ENCODE measurements at regions not wholly inside any gene's neighbourhood (a gene's known extent, or its start where the extent isn't known, plus 50 kb on each side); places are given as distances from the start of the nearest gene placed in this dataset.
"Not testable (repeated sequence)": the region's sequence is repeated elsewhere in the genome, so short reads cannot be mapped to it uniquely, and the experiment has no call there.

DNA sequence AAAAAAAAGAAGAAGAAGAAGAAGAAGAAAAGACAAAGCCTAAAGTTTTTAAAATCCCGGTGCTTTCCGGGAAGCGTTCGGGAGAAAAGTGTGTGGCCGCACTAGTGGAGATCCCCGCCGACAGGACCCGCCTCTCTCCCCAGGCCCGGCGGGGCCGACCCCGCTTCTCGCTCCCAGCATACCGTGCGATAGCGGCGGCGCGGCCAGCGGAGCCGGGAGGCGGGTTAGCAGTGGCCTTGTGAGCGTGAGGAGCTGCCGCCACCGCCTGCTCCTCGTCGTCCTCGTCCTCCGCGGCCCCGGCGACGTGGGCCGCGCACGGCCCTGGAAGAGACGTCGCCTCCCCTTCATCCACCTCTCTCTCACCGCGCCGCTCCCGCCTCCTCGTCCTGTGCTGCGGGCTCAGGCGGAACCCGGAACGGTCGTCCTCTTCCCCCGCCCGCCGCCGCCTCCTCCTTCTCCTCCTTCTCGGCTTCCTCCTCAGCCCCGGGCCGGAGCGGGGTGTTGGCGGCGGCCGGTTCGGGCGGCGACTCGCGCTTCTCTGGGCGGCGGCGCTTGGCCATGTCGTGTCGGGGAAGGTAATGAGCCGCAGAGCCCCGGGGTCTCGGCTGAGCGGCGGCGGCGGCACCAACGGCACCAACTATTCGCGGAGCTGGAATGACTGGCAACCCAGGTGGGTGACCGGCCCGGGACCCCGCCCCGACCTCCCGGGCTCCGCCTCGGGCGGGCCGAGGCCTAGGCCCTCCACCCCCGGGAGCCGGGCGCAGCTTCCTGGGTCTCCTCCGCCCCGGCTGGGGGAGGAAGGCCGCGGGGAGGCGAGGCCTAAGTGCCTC, 62.6 kb upstream of the CDR2 start:
- DNase-seq (ENCODE audit: extremely low read depth, low read depth): not testable (repeated sequence)

- DNase-seq (ENCODE audit: extremely low read depth, low read depth): not testable (repeated sequence)
Measured at GRCh38 chr16:22436326-22436822, 62.0 kb upstream of the CDR2 start.

GRCh38 chr16:22431314-22431713, 56.9 kb upstream of the CDR2 start:
- DNase-seq (ENCODE audit: extremely low read depth, low read depth): not testable (repeated sequence)

- TF ChIP-seq CTCF (IDR thresholded peaks at IDR 0.05; ENCODE audit: low read depth, low read length): no peak
- DNase-seq (ENCODE audit: extremely low read depth, low read depth): no peak
Measured at GRCh38 chr16:22428654-22429053, 54.2 kb upstream of the CDR2 start.

DNA sequence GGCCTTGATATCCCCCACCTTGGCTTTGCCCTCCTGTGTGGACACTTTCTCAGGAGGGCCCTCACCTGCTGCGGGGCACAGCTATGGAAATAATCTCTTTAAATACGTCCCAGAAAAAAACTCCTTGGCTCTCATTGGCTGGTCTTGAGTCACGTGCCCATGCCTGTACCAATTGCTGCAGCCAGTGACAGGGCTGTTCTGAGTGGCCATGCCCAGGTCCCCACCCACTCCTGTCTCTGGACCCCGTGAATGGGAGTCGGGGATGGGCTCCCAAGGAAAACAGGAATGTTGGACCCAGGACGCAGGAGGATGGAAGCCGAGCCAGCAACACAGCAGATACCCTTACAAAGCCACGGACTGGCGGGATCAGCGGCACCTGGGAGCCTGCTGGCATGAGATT, 53.1 kb upstream of the CDR2 start:
- no peak for DNase-seq (ENCODE audit: extremely low read depth, low read depth)
- TF ChIP-seq CTCF (IDR thresholded peaks at IDR 0.05; ENCODE audit: low read depth, low read length): no peak

GRCh38 chr16:22425847-22426246, 51.4 kb upstream of the CDR2 start:
- DNase-seq (ENCODE audit: extremely low read depth, low read depth): no peak
- TF ChIP-seq CTCF (IDR thresholded peaks at IDR 0.05; ENCODE audit: low read depth, low read length): no peak

- peak; percentile 69 for DNase-seq (ENCODE audit: extremely low read depth, low read depth)
Measured at GRCh38 chr16:22425036-22425801, 50.8 kb upstream of the CDR2 start.

DNA sequence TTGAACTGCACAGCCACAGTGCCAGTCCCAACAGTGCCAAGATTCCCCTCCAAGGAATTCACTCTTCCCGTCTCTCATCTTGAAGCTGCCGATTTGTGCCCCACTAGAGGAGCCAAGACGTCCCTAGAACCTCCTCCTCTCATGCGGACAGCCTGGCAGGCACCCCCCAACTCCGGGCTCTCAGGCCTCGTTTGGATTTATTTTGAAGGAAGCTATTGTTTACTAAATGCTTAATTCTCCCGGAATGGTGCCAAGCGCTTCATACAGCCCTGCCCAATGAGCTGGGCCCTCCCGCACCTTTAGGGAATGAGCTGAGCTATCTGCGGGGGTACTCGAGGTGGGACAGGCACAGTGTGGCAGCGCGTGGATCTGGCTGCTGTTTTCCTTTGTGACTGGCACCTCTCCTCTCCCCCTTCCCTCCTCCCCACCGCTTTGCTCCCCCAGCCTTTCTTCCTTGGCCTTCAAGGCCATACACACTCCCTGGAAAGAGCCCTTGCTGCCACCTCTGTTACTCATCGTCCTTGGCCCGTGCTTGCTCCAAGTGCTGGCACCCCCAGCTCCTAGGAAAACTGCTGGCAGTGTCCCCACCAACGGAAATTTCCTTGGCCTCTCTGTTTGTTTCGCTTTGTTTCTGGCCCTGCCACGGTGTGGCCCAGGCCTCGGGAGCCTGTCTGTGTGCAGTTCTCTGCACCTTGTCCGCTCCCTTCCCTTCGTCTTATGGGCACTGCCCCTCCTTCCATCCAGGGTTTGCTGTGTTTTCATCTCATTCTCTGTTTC, 49.9 kb upstream of the CDR2 start:
- TF ChIP-seq CTCF (IDR thresholded peaks at IDR 0.05; ENCODE audit: low read depth, low read length): no peak
- DNase-seq (ENCODE audit: extremely low read depth, low read depth): peak; percentile 44

More at GRCh38 chr16:22425036-22425801, 50.8 kb upstream of the CDR2 start:
- TF ChIP-seq CTCF (IDR thresholded peaks at IDR 0.05; ENCODE audit: low read depth, low read length): no peak; the same call in 1 of the 2 replicates

Measured in AG09319 (cell line).